CD8-positive, alpha-beta memory T cell (primary cell): ENCODE measurements at regions not wholly inside any gene's neighbourhood (a gene's known extent, or its start where the extent isn't known, plus 50 kb on each side); places are given as distances from the start of the nearest gene placed in this dataset.

ENCODE experiments used
- CTCF ChIA-PET: fragments of 350-600 bp; sonication (Branson Sonifier 250); formaldehyde crosslinking; loops from one replicate; lab custom pipeline; 2021; ENCODE audit warnings: antibody characterized with exemption; lab: Charles Lee
- POLR2A ChIA-PET: fragments of 350-600 bp; sonication (Branson Sonifier 250); formaldehyde crosslinking; loops from one replicate; lab custom pipeline; 2021; ENCODE audit warnings: antibody characterized with exemption; lab: Charles Lee
- DNase-seq, 5 donors: peaks; one replicate each; pipeline versions ENCODE4 v3.0.0 to v3.0.0-alpha.2; 2020 to 2022; ENCODE audit warnings: mixed read lengths in 1 of 5
- H3K27ac ChIP-seq: one replicate; pipeline ENCODE4 v1.7.0; 2013; ENCODE audit warnings: low read depth, mild to moderate bottlenecking, low read length, moderate library complexity
- H3K27me3 ChIP-seq: 2 replicates; pipeline ENCODE4 v1.7.0; 2013; ENCODE audit warnings: low read length, mild to moderate bottlenecking; ENCODE audit not compliant: insufficient read depth, poor library complexity, severe bottlenecking
- H3K36me3 ChIP-seq: 2 replicates; pipeline ENCODE4 v1.7.0; 2013; ENCODE audit warnings: mild to moderate bottlenecking, low read length, moderate library complexity; ENCODE audit not compliant: insufficient read depth
- H3K4me1 ChIP-seq: 2 replicates; pipeline ENCODE4 v1.7.0; 2013; ENCODE audit warnings: mild to moderate bottlenecking, low read length, moderate library complexity; ENCODE audit not compliant: insufficient read depth
- H3K4me3 ChIP-seq: 2 replicates; pipeline ENCODE4 v1.7.0; 2013; ENCODE audit warnings: mild to moderate bottlenecking, low read length
- H3K9me3 ChIP-seq: 2 replicates; pipeline ENCODE4 v1.7.0; 2013; ENCODE audit warnings: mild to moderate bottlenecking, low read length
- H3K27ac Mint-ChIP-seq, 8 donors: one replicate each; pipeline ENCODE4 v1.8.0; 2020 to 2021; ENCODE audit warnings: mixed read lengths in 8 of 8, mild to moderate bottlenecking in 6 of 8, inconsistent platforms in 3 of 8, moderate library complexity in 3 of 8
- H3K27me3 Mint-ChIP-seq, 2 donors: one replicate each; pipeline ENCODE4 v1.8.0; 2020 to 2021; ENCODE audit warnings: mixed read lengths in 2 of 2, mild to moderate bottlenecking in 1 of 2, moderate library complexity in 1 of 2
- H3K36me3 Mint-ChIP-seq, 3 donors: one replicate each; pipeline ENCODE4 v1.8.0; 2020 to 2021; ENCODE audit warnings: mixed read lengths in 3 of 3, inconsistent platforms in 1 of 3, mild to moderate bottlenecking in 1 of 3
- H3K4me1 Mint-ChIP-seq, 3 donors: one replicate each; pipeline ENCODE4 v1.8.0; 2020 to 2021; ENCODE audit warnings: mixed read lengths in 3 of 3, inconsistent platforms in 1 of 3, mild to moderate bottlenecking in 1 of 3
- H3K4me3 Mint-ChIP-seq, 7 donors: one replicate each; pipeline ENCODE4 v1.8.0; 2020 to 2021; ENCODE audit warnings: mixed read lengths in 7 of 7, mild to moderate bottlenecking in 6 of 7, moderate library complexity in 4 of 7, inconsistent platforms in 2 of 7
- H3K9me3 Mint-ChIP-seq, 5 donors: one replicate each; pipeline ENCODE4 v1.8.0; 2020 to 2022; ENCODE audit warnings: mixed read lengths in 5 of 5, mild to moderate bottlenecking in 3 of 5, moderate library complexity in 2 of 5, inconsistent platforms in 1 of 5

GRCh38 chr6:165985806-165986299 is 181.8 kb downstream of the TBXT start:
- Histone ChIP-seq H3K9me3 (no peaks in the 10 kb centered on the region), H3K4me3 (no peak overlapping the region), H3K36me3 (no peaks in the 10 kb centered on the region), H3K27me3 (no peaks in the 10 kb centered on the region), H3K27ac (no peak overlapping the region), H3K4me1 (no peaks in the 10 kb centered on the region)
- no peak for DNase-seq
- Mint-ChIP-seq H3K9me3 (no peaks in the 10 kb centered on the region), H3K27me3 (peaks cover 30 to 55% of the 10 kb centered on the region in 2 donors), H3K27ac (no peak overlapping the region), H3K4me3 (no peak overlapping the region), H3K4me1 (peaks cover 5 to 14% (median 13%) of the 10 kb centered on the region in 3 donors), H3K36me3 (no peaks in the 10 kb centered on the region)
- POLR2A ChIA-PET, result no interaction called here
- CTCF ChIA-PET, result no interaction called here

GRCh38 chr6:165985281-165985805 is 182.3 kb downstream of the TBXT start:
- no peaks in the 10 kb centered on the region for H3K4me1 ChIP-seq
- no peak for DNase-seq
- no peaks in the 10 kb centered on the region for H3K9me3 ChIP-seq
- H3K36me3 ChIP-seq, result no peaks in the 10 kb centered on the region
- no peaks in the 10 kb centered on the region for H3K9me3 Mint-ChIP-seq
- no peak overlapping the region for H3K4me3 ChIP-seq
- H3K27ac ChIP-seq, result no peak overlapping the region
- no peaks in the 10 kb centered on the region for H3K27me3 ChIP-seq
- H3K4me3 Mint-ChIP-seq, result no peak overlapping the region
- peaks cover 5 to 14% (median 13%) of the 10 kb centered on the region in 3 donors for H3K4me1 Mint-ChIP-seq
- ChIA-PET POLR2A (no interaction called here), CTCF (no interaction called here)
- H3K27me3 Mint-ChIP-seq, result peaks cover 28 to 50% of the 10 kb centered on the region in 2 donors
- H3K27ac Mint-ChIP-seq, result no peak overlapping the region
- H3K36me3 Mint-ChIP-seq, result no peaks in the 10 kb centered on the region

- H3K27me3 Mint-ChIP-seq, result peaks cover 24 to 45% of the 10 kb centered on the region in 2 donors
Observed at GRCh38 chr6:165984729-165985275, 182.8 kb downstream of the TBXT start.

GRCh38 chr6:165983112-165984072 is 184.3 kb downstream of the TBXT start:
- ChIA-PET POLR2A (no interaction called here), CTCF (no interaction called here)
- no peak overlapping the region for H3K27ac Mint-ChIP-seq
- H3K4me1 Mint-ChIP-seq, result peaks cover 5 to 10% (median 8%) of the 10 kb centered on the region in 3 donors
- DNase-seq, result no peak
- Histone ChIP-seq H3K27me3 (no peaks in the 10 kb centered on the region), H3K36me3 (no peaks in the 10 kb centered on the region), H3K4me1 (no peaks in the 10 kb centered on the region), H3K4me3 (no peak overlapping the region), H3K27ac (no peak overlapping the region), H3K9me3 (no peaks in the 10 kb centered on the region)
- no peaks in the 10 kb centered on the region for H3K36me3 Mint-ChIP-seq
- H3K27me3 Mint-ChIP-seq, result peaks cover 18 to 39% of the 10 kb centered on the region in 2 donors
- no peaks in the 10 kb centered on the region for H3K9me3 Mint-ChIP-seq
- no peak overlapping the region for H3K4me3 Mint-ChIP-seq

More at GRCh38 chr6:165984729-165985275, 182.8 kb downstream of the TBXT start:
- no peaks in the 10 kb centered on the region for H3K9me3 Mint-ChIP-seq
- ChIA-PET POLR2A (no interaction called here), CTCF (no interaction called here)
- H3K36me3 Mint-ChIP-seq, result no peaks in the 10 kb centered on the region
- no peak for DNase-seq
- H3K9me3 ChIP-seq, result no peaks in the 10 kb centered on the region
- H3K4me3 Mint-ChIP-seq, result peak overlapping the region in 1 of 7 donors; percentile 33
- no peak overlapping the region for H3K27ac Mint-ChIP-seq
- no peaks in the 10 kb centered on the region for H3K36me3 ChIP-seq
- no peak overlapping the region for H3K27ac ChIP-seq
- no peaks in the 10 kb centered on the region for H3K4me1 ChIP-seq
- H3K4me3 ChIP-seq, result no peak overlapping the region
- H3K4me1 Mint-ChIP-seq, result peaks cover 5 to 14% (median 13%) of the 10 kb centered on the region in 3 donors
- no peaks in the 10 kb centered on the region for H3K27me3 ChIP-seq

DNA sequence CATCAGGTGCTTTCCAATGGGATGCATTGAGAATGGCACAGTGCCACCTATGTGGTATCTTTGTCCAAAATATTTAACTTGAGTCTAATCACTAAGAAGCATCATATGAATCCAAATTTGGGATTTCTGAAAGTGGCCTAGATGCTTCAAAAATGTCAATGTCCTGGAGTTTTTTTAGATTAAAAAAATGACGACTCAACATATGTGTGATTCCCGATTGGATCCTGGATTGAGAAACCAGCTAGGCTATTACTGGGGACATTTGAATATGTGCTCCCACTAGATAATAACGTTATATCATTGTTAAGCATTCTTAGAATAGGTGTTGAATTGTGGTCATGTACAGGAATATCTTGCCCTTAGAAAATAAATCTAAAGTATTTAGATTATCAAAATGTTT is 189.2 kb downstream of the TBXT start:
- Mint-ChIP-seq H3K4me1 (no peaks in the 10 kb centered on the region), H3K4me3 (no peak overlapping the region), H3K9me3 (no peaks in the 10 kb centered on the region), H3K27ac (no peak overlapping the region), H3K27me3 (peaks cover 3 to 15% of the 10 kb centered on the region in 2 donors), H3K36me3 (no peaks in the 10 kb centered on the region)
- no peak for DNase-seq
- Histone ChIP-seq H3K9me3 (no peaks in the 10 kb centered on the region), H3K4me3 (no peak overlapping the region), H3K27ac (no peak overlapping the region), H3K36me3 (no peaks in the 10 kb centered on the region), H3K27me3 (no peaks in the 10 kb centered on the region), H3K4me1 (no peaks in the 10 kb centered on the region)
- POLR2A ChIA-PET, result no interaction called here
- CTCF ChIA-PET, result no interaction called here

- no peak overlapping the region for H3K27ac ChIP-seq
- H3K4me1 Mint-ChIP-seq, result no peaks in the 10 kb centered on the region
- H3K27ac Mint-ChIP-seq, result no peak overlapping the region
- CTCF ChIA-PET, result no interaction called here
- no peaks in the 10 kb centered on the region for H3K27me3 ChIP-seq
- no peak for DNase-seq
- no peak overlapping the region for H3K4me3 ChIP-seq
- no peak overlapping the region for H3K4me3 Mint-ChIP-seq
- H3K9me3 ChIP-seq, result no peaks in the 10 kb centered on the region
- POLR2A ChIA-PET, result no interaction called here
- no peaks in the 10 kb centered on the region for H3K36me3 ChIP-seq
- H3K4me1 ChIP-seq, result no peaks in the 10 kb centered on the region
- H3K36me3 Mint-ChIP-seq, result no peaks in the 10 kb centered on the region
- H3K27me3 Mint-ChIP-seq, result peaks cover 3 to 7% of the 10 kb centered on the region in 2 donors
- no peaks in the 10 kb centered on the region for H3K9me3 Mint-ChIP-seq
Observed at GRCh38 chr6:165976684-165977083, 191.0 kb downstream of the TBXT start.

DNA sequence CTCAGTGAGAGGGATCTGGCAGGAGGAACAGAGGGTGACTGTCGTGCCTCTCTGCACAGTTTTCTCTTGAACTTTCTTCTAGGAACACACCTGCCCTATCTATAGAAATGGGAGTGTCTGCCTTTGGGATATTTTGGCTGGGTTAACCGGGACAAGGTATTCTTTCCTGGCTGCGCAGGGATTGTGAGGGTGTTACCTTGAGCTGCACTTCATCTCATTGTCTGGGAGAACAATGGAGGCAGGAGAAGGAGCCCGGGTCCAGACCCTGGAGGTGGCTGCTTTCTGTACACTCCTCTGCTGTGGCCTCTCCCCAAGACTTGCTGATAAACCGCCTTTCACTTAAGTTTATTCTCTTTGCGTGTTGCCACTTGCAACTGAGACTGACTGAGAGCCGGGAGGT is 192.8 kb downstream of the TBXT start:
- H3K4me3 ChIP-seq, result no peak overlapping the region
- H3K36me3 ChIP-seq, result no peaks in the 10 kb centered on the region
- H3K27ac Mint-ChIP-seq, result no peak overlapping the region
- H3K9me3 ChIP-seq, result no peaks in the 10 kb centered on the region
- H3K4me1 Mint-ChIP-seq, result no peaks in the 10 kb centered on the region
- POLR2A ChIA-PET, result no interaction called here
- H3K9me3 Mint-ChIP-seq, result no peaks in the 10 kb centered on the region
- H3K27me3 Mint-ChIP-seq, result peaks cover 3 to 7% of the 10 kb centered on the region in 2 donors
- CTCF ChIA-PET, result interaction anchor here (1.2 kb wide), 1 partner anchor 9 kb away, joined by 4 read pairs; no protein-coding TSS in a partner anchor
- no peaks in the 10 kb centered on the region for H3K4me1 ChIP-seq
- H3K36me3 Mint-ChIP-seq, result no peaks in the 10 kb centered on the region
- no peak overlapping the region for H3K4me3 Mint-ChIP-seq
- H3K27ac ChIP-seq, result no peak overlapping the region
- DNase-seq, result no peak
- H3K27me3 ChIP-seq, result no peaks in the 10 kb centered on the region

DNA sequence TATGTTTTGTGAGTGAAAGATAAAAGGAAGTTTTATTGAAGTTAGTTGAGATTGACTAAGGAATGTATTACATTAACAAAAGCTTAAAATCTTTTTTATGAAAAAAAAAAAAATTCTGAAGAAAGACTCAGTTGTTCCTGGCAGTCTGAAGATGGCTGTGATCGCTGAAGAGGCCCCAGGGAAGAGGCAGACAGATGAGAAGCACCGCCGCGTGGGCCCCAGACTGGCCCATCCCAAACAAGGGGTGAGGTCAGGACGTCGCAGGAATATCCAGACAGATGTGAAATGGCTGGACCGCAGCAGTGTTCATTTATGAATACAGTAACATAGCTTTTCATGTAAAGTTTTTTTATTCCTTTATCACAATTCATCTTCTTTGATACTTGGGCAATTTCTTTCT is 194.2 kb downstream of the TBXT start:
- no peaks in the 10 kb centered on the region for H3K9me3 Mint-ChIP-seq
- no peaks in the 10 kb centered on the region for H3K4me1 ChIP-seq
- no peak overlapping the region for H3K4me3 Mint-ChIP-seq
- no peak overlapping the region for H3K4me3 ChIP-seq
- H3K9me3 ChIP-seq, result no peaks in the 10 kb centered on the region
- no peak overlapping the region for H3K27ac Mint-ChIP-seq
- H3K27me3 Mint-ChIP-seq, result peaks cover 4 to 7% of the 10 kb centered on the region in 2 donors
- no peaks in the 10 kb centered on the region for H3K4me1 Mint-ChIP-seq
- no peaks in the 10 kb centered on the region for H3K27me3 ChIP-seq
- DNase-seq, result no peak
- H3K36me3 Mint-ChIP-seq, result no peaks in the 10 kb centered on the region
- POLR2A ChIA-PET, result no interaction called here
- no peaks in the 10 kb centered on the region for H3K36me3 ChIP-seq
- no peak overlapping the region for H3K27ac ChIP-seq
- CTCF ChIA-PET, result no interaction called here
